ENCODE measurements at regions not wholly inside any gene's neighbourhood (a gene's known extent, or its start where the extent isn't known, plus 50 kb on each side); places are given as distances from the start of the nearest gene placed in this dataset.

GRCh38 chr7:34296663-34297062 is 361.4 kb upstream of the NPSR1 start (continued):
- TF ChIP-seq CREM (CRISPR knock-in tag; IDR thresholded peaks at IDR 0.05) (no peak), ZNF263 (CRISPR knock-in tag; IDR thresholded peaks at IDR 0.05; ENCODE audit: low read depth) (no peak), ZNF317 (CRISPR knock-in tag; IDR thresholded peaks at IDR 0.05; ENCODE audit: borderline replicate concordance, low read depth) (no peak), ZNF138 (CRISPR knock-in tag; conservative IDR thresholded peaks at IDR 0.05) (no peak)
- TF ChIP-seq, protein P1, sequence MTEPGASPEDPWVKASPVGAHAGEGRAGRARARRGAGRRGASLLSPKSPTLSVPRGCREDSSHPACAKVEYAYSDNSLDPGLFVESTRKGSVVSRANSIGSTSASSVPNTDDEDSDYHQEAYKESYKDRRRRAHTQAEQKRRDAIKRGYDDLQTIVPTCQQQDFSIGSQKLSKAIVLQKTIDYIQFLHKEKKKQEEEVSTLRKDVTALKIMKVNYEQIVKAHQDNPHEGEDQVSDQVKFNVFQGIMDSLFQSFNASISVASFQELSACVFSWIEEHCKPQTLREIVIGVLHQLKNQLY (CRISPR knock-in tag; IDR thresholded peaks at IDR 0.05): no peak

DNA sequence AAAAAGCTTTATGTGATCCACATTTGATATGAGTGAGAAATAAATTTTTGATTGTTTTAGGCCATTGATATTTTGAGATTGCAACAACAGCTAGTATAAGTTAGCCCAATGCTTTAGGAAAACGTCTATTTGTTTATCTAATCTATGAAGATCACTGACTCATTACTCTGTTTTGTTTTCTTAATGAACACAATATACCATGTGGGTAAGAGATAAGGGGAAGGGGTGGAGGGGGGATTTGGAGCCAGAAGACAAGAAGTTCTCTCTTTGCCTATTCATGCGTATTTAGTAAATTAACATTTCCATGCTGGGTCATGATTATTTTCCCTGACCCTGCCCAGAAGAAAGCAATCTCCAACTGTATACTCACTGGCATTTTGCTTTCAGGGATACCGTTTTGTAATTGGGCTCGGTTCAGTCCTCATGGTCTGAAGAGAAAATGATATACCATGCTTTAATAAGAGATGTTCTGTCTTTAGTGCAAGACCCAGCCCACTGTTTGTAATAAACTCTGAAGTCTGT is 359.5 kb upstream of the NPSR1 start:
- TF ChIP-seq ATF1 (CRISPR knock-in tag; IDR thresholded peaks at IDR 0.05) (no peak), USF2 (CRISPR knock-in tag; IDR thresholded peaks at IDR 0.05) (no peak)
- TF ChIP-seq, protein P2, sequence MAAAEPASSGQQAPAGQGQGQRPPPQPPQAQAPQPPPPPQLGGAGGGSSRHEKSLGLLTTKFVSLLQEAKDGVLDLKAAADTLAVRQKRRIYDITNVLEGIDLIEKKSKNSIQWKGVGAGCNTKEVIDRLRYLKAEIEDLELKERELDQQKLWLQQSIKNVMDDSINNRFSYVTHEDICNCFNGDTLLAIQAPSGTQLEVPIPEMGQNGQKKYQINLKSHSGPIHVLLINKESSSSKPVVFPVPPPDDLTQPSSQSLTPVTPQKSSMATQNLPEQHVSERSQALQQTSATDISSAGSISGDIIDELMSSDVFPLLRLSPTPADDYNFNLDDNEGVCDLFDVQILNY (CRISPR knock-in tag; IDR thresholded peaks at IDR 0.05): no peak
- TF ChIP-seq, protein P3, sequence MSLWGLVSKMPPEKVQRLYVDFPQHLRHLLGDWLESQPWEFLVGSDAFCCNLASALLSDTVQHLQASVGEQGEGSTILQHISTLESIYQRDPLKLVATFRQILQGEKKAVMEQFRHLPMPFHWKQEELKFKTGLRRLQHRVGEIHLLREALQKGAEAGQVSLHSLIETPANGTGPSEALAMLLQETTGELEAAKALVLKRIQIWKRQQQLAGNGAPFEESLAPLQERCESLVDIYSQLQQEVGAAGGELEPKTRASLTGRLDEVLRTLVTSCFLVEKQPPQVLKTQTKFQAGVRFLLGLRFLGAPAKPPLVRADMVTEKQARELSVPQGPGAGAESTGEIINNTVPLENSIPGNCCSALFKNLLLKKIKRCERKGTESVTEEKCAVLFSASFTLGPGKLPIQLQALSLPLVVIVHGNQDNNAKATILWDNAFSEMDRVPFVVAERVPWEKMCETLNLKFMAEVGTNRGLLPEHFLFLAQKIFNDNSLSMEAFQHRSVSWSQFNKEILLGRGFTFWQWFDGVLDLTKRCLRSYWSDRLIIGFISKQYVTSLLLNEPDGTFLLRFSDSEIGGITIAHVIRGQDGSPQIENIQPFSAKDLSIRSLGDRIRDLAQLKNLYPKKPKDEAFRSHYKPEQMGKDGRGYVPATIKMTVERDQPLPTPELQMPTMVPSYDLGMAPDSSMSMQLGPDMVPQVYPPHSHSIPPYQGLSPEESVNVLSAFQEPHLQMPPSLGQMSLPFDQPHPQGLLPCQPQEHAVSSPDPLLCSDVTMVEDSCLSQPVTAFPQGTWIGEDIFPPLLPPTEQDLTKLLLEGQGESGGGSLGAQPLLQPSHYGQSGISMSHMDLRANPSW (CRISPR knock-in tag; conservative IDR thresholded peaks at IDR 0.05; ENCODE audit: low read depth): no peak
- TF ChIP-seq, protein P4, sequence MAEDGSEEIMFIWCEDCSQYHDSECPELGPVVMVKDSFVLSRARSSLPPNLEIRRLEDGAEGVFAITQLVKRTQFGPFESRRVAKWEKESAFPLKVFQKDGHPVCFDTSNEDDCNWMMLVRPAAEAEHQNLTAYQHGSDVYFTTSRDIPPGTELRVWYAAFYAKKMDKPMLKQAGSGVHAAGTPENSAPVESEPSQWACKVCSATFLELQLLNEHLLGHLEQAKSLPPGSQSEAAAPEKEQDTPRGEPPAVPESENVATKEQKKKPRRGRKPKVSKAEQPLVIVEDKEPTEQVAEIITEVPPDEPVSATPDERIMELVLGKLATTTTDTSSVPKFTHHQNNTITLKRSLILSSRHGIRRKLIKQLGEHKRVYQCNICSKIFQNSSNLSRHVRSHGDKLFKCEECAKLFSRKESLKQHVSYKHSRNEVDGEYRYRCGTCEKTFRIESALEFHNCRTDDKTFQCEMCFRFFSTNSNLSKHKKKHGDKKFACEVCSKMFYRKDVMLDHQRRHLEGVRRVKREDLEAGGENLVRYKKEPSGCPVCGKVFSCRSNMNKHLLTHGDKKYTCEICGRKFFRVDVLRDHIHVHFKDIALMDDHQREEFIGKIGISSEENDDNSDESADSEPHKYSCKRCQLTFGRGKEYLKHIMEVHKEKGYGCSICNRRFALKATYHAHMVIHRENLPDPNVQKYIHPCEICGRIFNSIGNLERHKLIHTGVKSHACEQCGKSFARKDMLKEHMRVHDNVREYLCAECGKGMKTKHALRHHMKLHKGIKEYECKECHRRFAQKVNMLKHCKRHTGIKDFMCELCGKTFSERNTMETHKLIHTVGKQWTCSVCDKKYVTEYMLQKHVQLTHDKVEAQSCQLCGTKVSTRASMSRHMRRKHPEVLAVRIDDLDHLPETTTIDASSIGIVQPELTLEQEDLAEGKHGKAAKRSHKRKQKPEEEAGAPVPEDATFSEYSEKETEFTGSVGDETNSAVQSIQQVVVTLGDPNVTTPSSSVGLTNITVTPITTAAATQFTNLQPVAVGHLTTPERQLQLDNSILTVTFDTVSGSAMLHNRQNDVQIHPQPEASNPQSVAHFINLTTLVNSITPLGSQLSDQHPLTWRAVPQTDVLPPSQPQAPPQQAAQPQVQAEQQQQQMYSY (CRISPR knock-in tag; IDR thresholded peaks at IDR 0.05): no peak
- ChIA-PET POLR2A (no interaction called here), CTCF (no interaction called here)
- H3K4me1 Mint-ChIP-seq: peaks cover 41% of the 10 kb centered on the region
- no peaks in the 10 kb centered on the region; the same call in none of the 2 replicates for H3K36me3 Mint-ChIP-seq
- H3K9me3 Mint-ChIP-seq: peaks cover 3% of the 10 kb centered on the region
- no peak overlapping the region for H3K4me3 Mint-ChIP-seq
- ATAC-seq (no peak), DNase-seq (ENCODE audit: low spot score) (no peak)
- no peak overlapping the region; the same call in 1 of the 2 replicates for H3K27ac Mint-ChIP-seq
- H3K27me3 Mint-ChIP-seq (ENCODE audit: low read depth): no peaks in the 10 kb centered on the region

DNA sequence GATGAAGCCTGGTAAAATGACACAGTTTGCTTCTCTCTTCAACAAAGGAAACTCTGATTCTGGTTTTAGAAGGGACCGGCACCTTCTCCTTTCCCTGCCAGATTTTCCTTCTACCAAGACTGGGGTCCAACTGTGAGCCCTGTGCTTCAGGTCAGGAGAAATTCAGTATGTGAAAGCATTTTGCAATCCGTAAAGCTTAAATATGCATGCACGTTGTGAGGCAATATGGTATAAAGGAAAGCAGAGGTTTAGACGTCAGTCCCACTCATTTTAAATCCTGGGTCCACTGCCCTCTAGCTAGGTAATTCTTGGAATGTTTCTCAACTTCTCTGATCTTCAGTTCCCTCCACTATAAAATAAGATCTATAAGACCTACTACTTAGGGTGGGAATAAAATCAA is 359.0 kb upstream of the NPSR1 start:
- POLR2A ChIA-PET: no interaction called here
- Mint-ChIP-seq H3K9me3 (no peaks in the 10 kb centered on the region), H3K27me3 (ENCODE audit: low read depth) (no peaks in the 10 kb centered on the region), H3K27ac (no peak overlapping the region), H3K4me3 (no peak overlapping the region), H3K36me3 (no peaks in the 10 kb centered on the region), H3K4me1 (peaks cover 37% of the 10 kb centered on the region)
- no peak for DNase-seq (ENCODE audit: low spot score)
- no peak for ATAC-seq
- CTCF ChIA-PET: no interaction called here
- TF ChIP-seq, protein P5, sequence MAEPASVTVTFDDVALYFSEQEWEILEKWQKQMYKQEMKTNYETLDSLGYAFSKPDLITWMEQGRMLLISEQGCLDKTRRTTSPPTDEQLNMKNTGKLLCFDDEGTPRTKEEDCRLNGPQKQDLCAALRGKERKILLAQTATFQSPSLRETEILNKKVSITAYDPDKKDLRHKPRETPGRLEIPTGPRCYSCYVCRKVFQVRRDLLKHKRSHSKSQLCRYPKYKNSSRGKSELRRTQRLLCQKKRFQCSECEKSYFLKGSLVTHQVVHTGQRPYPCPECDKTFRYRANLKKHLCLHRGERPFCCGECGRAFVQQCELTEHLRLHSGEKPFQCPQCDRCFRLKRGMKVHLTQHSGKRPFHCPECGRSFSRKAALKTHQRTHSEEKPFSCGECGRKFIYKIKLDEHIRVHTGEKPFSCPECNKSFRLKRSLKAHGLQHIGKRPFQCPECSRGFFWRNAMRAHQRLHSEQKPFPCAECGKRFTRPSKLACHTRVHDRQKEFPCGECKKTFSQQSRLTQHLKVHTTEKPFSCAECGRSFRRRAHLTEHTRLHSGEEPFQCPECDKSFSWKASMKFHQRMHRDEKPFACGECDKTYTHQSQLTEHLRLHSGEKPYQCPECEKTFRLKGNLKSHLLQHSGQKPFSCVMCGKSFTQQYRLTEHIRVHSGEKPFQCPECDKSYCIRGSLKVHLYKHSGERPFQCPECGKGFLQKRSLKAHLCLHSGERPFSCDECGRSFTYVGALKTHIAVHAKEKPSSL (CRISPR knock-in tag; conservative IDR thresholded peaks at IDR 0.05): no peak
- TF ChIP-seq IRF2 (CRISPR knock-in tag; IDR thresholded peaks at IDR 0.05; ENCODE audit: borderline replicate concordance, low read depth): no peak
